ENCODE measurements at regions not wholly inside any gene's neighbourhood (a gene's known extent, or its start where the extent isn't known, plus 50 kb on each side); places are given as distances from the start of the nearest gene placed in this dataset.

- TF ChIP-seq CTCF (IDR thresholded peaks at IDR 0.05; ENCODE audit: insufficient read depth, low read length, severe bottlenecking), result no peak
- FAIRE-seq, result no peak
- no peaks in the 10 kb centered on the region for H3K27me3 ChIP-seq (ENCODE audit: control insufficient read depth, insufficient read depth, low read length)
- H3K36me3 ChIP-seq (ENCODE audit: control insufficient read depth, insufficient read depth, low read length), result no peaks in the 10 kb centered on the region
- no peak for DNase-seq (ENCODE audit: low read depth)
- H3K4me3 ChIP-seq (ENCODE audit: low read depth, low read length), result no peak overlapping the region
Observed at GRCh38 chr22:48556222-48556621, 1271.5 kb downstream of the BRD1 start.

- Histone ChIP-seq H3K27me3 (ENCODE audit: control insufficient read depth, insufficient read depth, low read length) (no peaks in the 10 kb centered on the region), H3K4me3 (ENCODE audit: low read depth, low read length) (no peak overlapping the region), H3K36me3 (ENCODE audit: control insufficient read depth, insufficient read depth, low read length) (no peaks in the 10 kb centered on the region)
- TF ChIP-seq CTCF (IDR thresholded peaks at IDR 0.05; ENCODE audit: insufficient read depth, low read length, severe bottlenecking), result no peak
- FAIRE-seq (no peak), DNase-seq (ENCODE audit: low read depth) (no peak)
Observed at GRCh38 chr22:48555606-48556005, 1272.1 kb downstream of the BRD1 start.

- FAIRE-seq, result no peak
- TF ChIP-seq CTCF (IDR thresholded peaks at IDR 0.05; ENCODE audit: insufficient read depth, low read length, severe bottlenecking), result no peak
- no peak for DNase-seq (ENCODE audit: low read depth)
- no peak overlapping the region for H3K4me3 ChIP-seq (ENCODE audit: low read depth, low read length)
- no peaks in the 10 kb centered on the region for H3K36me3 ChIP-seq (ENCODE audit: control insufficient read depth, insufficient read depth, low read length)
- no peaks in the 10 kb centered on the region for H3K27me3 ChIP-seq (ENCODE audit: control insufficient read depth, insufficient read depth, low read length)
Observed at GRCh38 chr22:48554893-48555572, 1272.6 kb downstream of the BRD1 start.

- no peak for TF ChIP-seq CTCF (IDR thresholded peaks at IDR 0.05; ENCODE audit: insufficient read depth, low read length, severe bottlenecking)
- Histone ChIP-seq H3K36me3 (ENCODE audit: control insufficient read depth, insufficient read depth, low read length) (no peaks in the 10 kb centered on the region), H3K27me3 (ENCODE audit: control insufficient read depth, insufficient read depth, low read length) (no peaks in the 10 kb centered on the region), H3K4me3 (ENCODE audit: low read depth, low read length) (no peak overlapping the region)
- FAIRE-seq, result no peak
- no peak for DNase-seq (ENCODE audit: low read depth)
Observed at GRCh38 chr22:48553694-48554308, 1273.9 kb downstream of the BRD1 start.

GRCh38 chr22:48553119-48553518 is 1274.6 kb downstream of the BRD1 start:
- FAIRE-seq (no peak), DNase-seq (ENCODE audit: low read depth) (no peak)
- Histone ChIP-seq H3K36me3 (ENCODE audit: control insufficient read depth, insufficient read depth, low read length) (no peaks in the 10 kb centered on the region), H3K27me3 (ENCODE audit: control insufficient read depth, insufficient read depth, low read length) (no peaks in the 10 kb centered on the region), H3K4me3 (ENCODE audit: low read depth, low read length) (no peak overlapping the region)
- no peak for TF ChIP-seq CTCF (IDR thresholded peaks at IDR 0.05; ENCODE audit: insufficient read depth, low read length, severe bottlenecking)

Data from bronchial epithelial cell (primary cell).